ENCODE measurements at regions not wholly inside any gene's neighbourhood (a gene's known extent, or its start where the extent isn't known, plus 50 kb on each side); places are given as distances from the start of the nearest gene placed in this dataset.

GRCh38 chr3:161781381-161781780 is 284.8 kb downstream of the OTOL1 start:
- TF ChIP-seq CTCF (IDR thresholded peaks at IDR 0.05; ENCODE audit: extremely low read depth, missing control alignments) = no peak

GRCh38 chr3:161793194-161793930 is 296.8 kb downstream of the OTOL1 start:
- no peak for TF ChIP-seq CTCF (IDR thresholded peaks at IDR 0.05; ENCODE audit: extremely low read depth, missing control alignments)
- DNase-seq (ENCODE audit: low spot score) = no peak

More at GRCh38 chr3:161781381-161781780, 284.8 kb downstream of the OTOL1 start:
- DNase-seq (ENCODE audit: low spot score) = no peak

DNA sequence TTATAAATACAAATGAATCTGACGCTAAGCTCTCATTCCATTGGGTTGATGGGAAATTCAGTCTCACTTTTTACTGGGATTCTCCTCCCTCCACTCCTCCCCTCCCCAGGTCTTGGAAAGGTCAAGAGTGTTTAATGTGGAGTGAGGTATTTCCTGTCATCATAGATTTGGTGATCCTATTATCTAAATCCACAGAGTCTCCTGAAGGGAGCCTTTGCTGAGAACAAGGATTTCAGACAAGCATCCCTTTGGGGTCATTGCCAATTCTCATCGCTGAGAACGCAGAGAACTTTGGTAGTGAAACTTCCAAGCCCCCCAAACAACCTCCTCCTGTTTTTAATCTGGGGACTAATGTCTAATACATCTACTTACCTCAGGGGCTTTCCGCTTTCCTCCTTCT is 297.9 kb downstream of the OTOL1 start:
- DNase-seq (ENCODE audit: low spot score) = no peak

GRCh38 chr3:161796312-161796711 is 299.7 kb downstream of the OTOL1 start:
- no peak for DNase-seq (ENCODE audit: low spot score)

More for the DNA sequence above, 297.9 kb downstream of the OTOL1 start:
- TF ChIP-seq CTCF (IDR thresholded peaks at IDR 0.05; ENCODE audit: extremely low read depth, missing control alignments) = no peak

DNA sequence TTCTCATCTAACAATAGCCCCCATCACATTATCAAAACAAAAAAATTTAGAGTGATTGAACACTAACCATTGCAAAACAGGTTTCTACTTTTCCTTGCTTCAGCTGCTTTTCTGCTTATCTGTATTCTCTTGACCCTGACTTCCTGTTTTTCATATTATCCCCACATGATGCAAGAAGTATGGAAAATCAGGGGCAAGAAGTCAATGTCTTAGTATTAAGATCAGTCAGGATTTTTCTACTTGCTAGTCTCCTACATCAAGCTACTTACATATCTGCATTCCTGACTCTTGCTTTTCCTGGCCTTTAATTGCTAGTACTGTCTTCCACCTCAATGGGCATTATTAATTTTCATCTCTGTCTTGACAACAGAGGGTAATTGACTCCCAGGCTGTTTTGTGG is 300.2 kb downstream of the OTOL1 start:
- TF ChIP-seq CTCF (IDR thresholded peaks at IDR 0.05; ENCODE audit: extremely low read depth, missing control alignments) = no peak

More at GRCh38 chr3:161796312-161796711, 299.7 kb downstream of the OTOL1 start:
- no peak for TF ChIP-seq CTCF (IDR thresholded peaks at IDR 0.05; ENCODE audit: extremely low read depth, missing control alignments)

GRCh38 chr3:161798016-161798415 is 301.4 kb downstream of the OTOL1 start:
- DNase-seq (ENCODE audit: low spot score) = no peak
- TF ChIP-seq CTCF (IDR thresholded peaks at IDR 0.05; ENCODE audit: extremely low read depth, missing control alignments) = no peak

More for the DNA sequence above, 300.2 kb downstream of the OTOL1 start:
- no peak for DNase-seq (ENCODE audit: low spot score)

DNA sequence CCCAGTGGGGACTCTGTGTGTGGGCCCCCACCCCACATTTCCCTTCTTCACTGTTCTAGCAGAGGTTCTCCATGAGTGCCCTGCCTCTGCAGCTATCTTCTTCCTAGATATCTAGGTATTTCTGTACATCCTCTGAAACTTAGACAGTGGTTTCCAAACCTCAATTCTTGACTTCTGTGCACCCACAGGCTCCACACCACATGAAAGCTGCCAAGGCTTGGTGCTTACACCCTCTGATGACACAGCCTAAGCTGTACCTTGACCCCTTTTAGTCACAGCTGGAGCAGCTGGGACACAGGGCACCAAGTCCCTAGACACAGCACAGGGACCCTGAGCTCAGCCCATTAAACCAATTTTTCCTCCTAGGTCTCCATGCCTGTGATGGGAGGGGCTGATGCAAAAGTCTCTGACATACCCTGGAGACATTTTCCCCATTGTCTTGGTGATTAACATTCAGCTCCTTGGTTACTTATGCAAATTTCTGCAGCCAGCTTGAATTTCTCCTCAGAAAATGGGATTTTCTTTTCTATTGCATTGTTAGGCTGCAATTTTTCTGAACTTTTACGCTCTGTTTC is 304.5 kb downstream of the OTOL1 start:
- no peak for DNase-seq (ENCODE audit: low spot score)
- no peak for TF ChIP-seq CTCF (IDR thresholded peaks at IDR 0.05; ENCODE audit: extremely low read depth, missing control alignments)
